Neural cell (in vitro differentiated cells): ENCODE measurements at regions not wholly inside any gene's neighbourhood (a gene's known extent, or its start where the extent isn't known, plus 50 kb on each side); places are given as distances from the start of the nearest gene placed in this dataset.
"Not testable (repeated sequence)": the region's sequence is repeated elsewhere in the genome, so short reads cannot be mapped to it uniquely, and the experiment has no call there.

ENCODE experiments used
- H2AFZ ChIP-seq: fragments of 200-600, 300-800 bp; sonication (generic), shearing (Covaris generic); 2 replicates; pipeline ENCODE4 v1.6.0; 2014; ENCODE audit warnings: low read depth, mild to moderate bottlenecking, antibody characterized with exemption, low read length, moderate library complexity
- H3F3A ChIP-seq: fragments of 200-600 bp; shearing (Covaris generic); 2 replicates; pipeline ENCODE4 v1.6.1; 2016; ENCODE audit warnings: mild to moderate bottlenecking, moderate library complexity, mixed read lengths, antibody characterized with exemption, low read length; ENCODE audit not compliant: insufficient read depth, poor library complexity, severe bottlenecking
- H3K27ac ChIP-seq: fragments of 200-600, 300-800 bp; sonication (generic), shearing (Covaris generic); 2 replicates; pipeline ENCODE4 v1.5.1; 2014; ENCODE audit warnings: mild to moderate bottlenecking, low read length, moderate library complexity
- H3K27me3 ChIP-seq: fragments of 300-800, 200-600 bp; sonication (generic), shearing (Covaris generic); 2 replicates; pipeline ENCODE4 v1.6.0; 2014; ENCODE audit warnings: mild to moderate bottlenecking, low read depth, low read length, moderate library complexity; ENCODE audit not compliant: insufficient read depth
- H3K36me3 ChIP-seq: fragments of 300-800, 200-600 bp; sonication (generic), shearing (Covaris generic); 2 replicates; pipeline ENCODE4 v1.5.1; 2014; ENCODE audit warnings: mild to moderate bottlenecking, antibody characterized with exemption, low read length, moderate library complexity; ENCODE audit not compliant: insufficient read depth
- H3K4me2 ChIP-seq: fragments of 300-800, 200-600 bp; sonication (generic), shearing (Covaris generic); 2 replicates; pipeline ENCODE4 v1.6.0; 2014; ENCODE audit warnings: mild to moderate bottlenecking, low read length
- H3K4me3 ChIP-seq: fragments of 300-800, 200-600 bp; sonication (generic), shearing (Covaris generic); 2 replicates; pipeline ENCODE4 v1.5.1; 2014; ENCODE audit warnings: mild to moderate bottlenecking, low read length, moderate library complexity
- H3K79me2 ChIP-seq: fragments of 200-600 bp; shearing (Covaris generic); replicated peaks from 2 replicates; pipeline ENCODE4 v1.6.0; 2014; ENCODE audit warnings: mild to moderate bottlenecking, low read length, moderate library complexity; ENCODE audit not compliant: insufficient read depth
- H3K9ac ChIP-seq: fragments of 300-800, 200-600 bp; sonication (generic), shearing (Covaris generic); 2 replicates; pipeline ENCODE4 v1.6.1; 2016; ENCODE audit warnings: mild to moderate bottlenecking, low read length, mixed read lengths
- H3K9me2 ChIP-seq: fragments of 200-600 bp; shearing (Covaris generic); 2 replicates; pipeline ENCODE4 v1.6.1; 2016; ENCODE audit warnings: mild to moderate bottlenecking, low read length, mixed read lengths; ENCODE audit not compliant: insufficient read depth
- H3K9me3 ChIP-seq: fragments of 200-600, 300-800 bp; sonication (generic), shearing (Covaris generic); 2 replicates; pipeline ENCODE4 v1.6.1; 2016; ENCODE audit warnings: mild to moderate bottlenecking, mixed run types, low read length, moderate library complexity, mixed read lengths
- H4K20me1 ChIP-seq: fragments of 200-600 bp; shearing (Covaris generic); 2 replicates; pipeline ENCODE4 v1.6.1; 2016; ENCODE audit warnings: mild to moderate bottlenecking, mixed run types; ENCODE audit not compliant: insufficient read depth
- CTCF ChIP-seq: fragments of 450-650 bp; IDR thresholded peaks from 2 replicates; pipeline ENCODE4 v1.5.1; 2014; ENCODE audit warnings: antibody characterized with exemption, mild to moderate bottlenecking, moderate library complexity; ENCODE audit not compliant: poor library complexity, severe bottlenecking
- EP300 ChIP-seq: fragments of 450-650 bp; conservative IDR thresholded peaks from 2 replicates; pipeline ENCODE4 v1.6.1; 2014; ENCODE audit warnings: antibody characterized with exemption, mild to moderate bottlenecking, moderate library complexity; ENCODE audit not compliant: poor library complexity, severe bottlenecking
- EZH2 ChIP-seq: fragments of 200-600, 300-800 bp; shearing (Covaris generic), sonication (generic); IDR thresholded peaks from 2 replicates; pipeline ENCODE4 v1.6.1; 2014; ENCODE audit warnings: antibody characterized with exemption, low read length, borderline replicate concordance, mild to moderate bottlenecking; ENCODE audit not compliant: insufficient read depth, poor library complexity, severe bottlenecking
- MXI1 ChIP-seq: fragments of 450-650 bp; conservative IDR thresholded peaks from 2 replicates; pipeline ENCODE4 v1.6.1; 2014; ENCODE audit warnings: antibody characterized with exemption, mild to moderate bottlenecking; ENCODE audit not compliant: poor library complexity, severe bottlenecking
- POLR2AphosphoS5 ChIP-seq: IDR thresholded peaks from 2 replicates; pipeline ENCODE4 v1.6.1; 2012
- RAD21 ChIP-seq: fragments of 450-650 bp; conservative IDR thresholded peaks from 2 replicates; pipeline ENCODE4 v1.6.1; 2014; ENCODE audit warnings: antibody characterized with exemption, mild to moderate bottlenecking, moderate library complexity
- REST ChIP-seq: IDR thresholded peaks from 2 replicates; pipeline ENCODE4 v1.6.1; 2012; ENCODE audit warnings: borderline replicate concordance
- SMC3 ChIP-seq: fragments of 450-650 bp; conservative IDR thresholded peaks from 2 replicates; pipeline ENCODE4 v1.6.1; 2014; ENCODE audit warnings: antibody characterized with exemption, mild to moderate bottlenecking, moderate library complexity; ENCODE audit not compliant: poor library complexity
- TAF1 ChIP-seq: IDR thresholded peaks from 2 replicates; pipeline ENCODE4 v1.6.1; 2012; ENCODE audit warnings: low read depth

GRCh38 chr18:75960356-75960755, 532.9 kb upstream of the SMIM21 start:
- H3K9me2 ChIP-seq, H3K4me3 ChIP-seq, H3K27ac ChIP-seq, H3K9me3 ChIP-seq, H2AFZ ChIP-seq, H3K9ac ChIP-seq, H3K36me3 ChIP-seq, H3K27me3 ChIP-seq, H3F3A ChIP-seq, H3K79me2 ChIP-seq, H3K4me2 ChIP-seq, H4K20me1 ChIP-seq: not testable (repeated sequence)

- no peaks in the 10 kb centered on the region for H3F3A ChIP-seq
- TF ChIP-seq SMC3 (no peak), EZH2 (no peak), TAF1 (no peak), POLR2AphosphoS5 (no peak), EP300 (no peak), REST (no peak), RAD21 (no peak), MXI1 (no peak), CTCF (no peak)
- H3K79me2 ChIP-seq = no peaks in the 10 kb centered on the region
- no peak overlapping the region for H2AFZ ChIP-seq
- no peak overlapping the region for H3K27ac ChIP-seq
- no peak overlapping the region for H3K4me3 ChIP-seq
- no peaks in the 10 kb centered on the region for H4K20me1 ChIP-seq
- no peak overlapping the region for H3K9ac ChIP-seq
- H3K9me3 ChIP-seq = no peaks in the 10 kb centered on the region
- H3K9me2 ChIP-seq = no peaks in the 10 kb centered on the region
- no peak overlapping the region for H3K4me2 ChIP-seq
- H3K27me3 ChIP-seq = no peaks in the 10 kb centered on the region
- no peaks in the 10 kb centered on the region for H3K36me3 ChIP-seq
These were observed 531.6 kb upstream of the SMIM21 start for GRCh38 chr18:75959150-75959549.

GRCh38 chr18:75958683-75959082, 531.2 kb upstream of the SMIM21 start:
- no peak overlapping the region for H3K4me3 ChIP-seq
- no peak overlapping the region for H3K27ac ChIP-seq
- H4K20me1 ChIP-seq = no peaks in the 10 kb centered on the region
- H3K36me3 ChIP-seq = no peaks in the 10 kb centered on the region
- TF ChIP-seq SMC3 = no peak
- TF ChIP-seq EP300 = no peak
- TF ChIP-seq RAD21 = no peak
- TF ChIP-seq REST = no peak
- TF ChIP-seq MXI1 = no peak
- H3K27me3 ChIP-seq = no peaks in the 10 kb centered on the region
- H3K9ac ChIP-seq = no peak overlapping the region
- H3K4me2 ChIP-seq = no peak overlapping the region
- no peaks in the 10 kb centered on the region for H3K9me3 ChIP-seq
- H2AFZ ChIP-seq = no peak overlapping the region
- H3K9me2 ChIP-seq = no peaks in the 10 kb centered on the region
- H3F3A ChIP-seq = no peaks in the 10 kb centered on the region
- H3K79me2 ChIP-seq = no peaks in the 10 kb centered on the region
